SK-N-SH treated with all-trans-retinoic acid at 6 μM for 48 hours (cell line): ENCODE measurements at regions not wholly inside any gene's neighbourhood (a gene's known extent, or its start where the extent isn't known, plus 50 kb on each side); places are given as distances from the start of the nearest gene placed in this dataset.

ENCODE experiments used
- BACH2 ChIP-seq: fragments of 250-450 bp; sonication (Bioruptor Pico); IDR thresholded peaks from 2 replicates; pipeline ENCODE4 v1.9.0; 2021; ENCODE audit warnings: mild to moderate bottlenecking, borderline replicate concordance
- CSDC2 ChIP-seq: fragments of 250-450 bp; sonication (Bioruptor Pico); IDR thresholded peaks from 2 replicates; pipeline ENCODE4 v1.5.0; 2020; ENCODE audit warnings: mild to moderate bottlenecking, moderate library complexity
- GLIS3 ChIP-seq: fragments of 250-450 bp; sonication (Bioruptor Pico); IDR thresholded peaks from 2 replicates; pipeline ENCODE4 v1.5.0; 2020; ENCODE audit warnings: mild to moderate bottlenecking, moderate library complexity
- TOX ChIP-seq: fragments of 250-450 bp; sonication (Bioruptor Pico); IDR thresholded peaks from 2 replicates; pipeline ENCODE4 v1.8.0; 2021; ENCODE audit warnings: mild to moderate bottlenecking, moderate library complexity, borderline replicate concordance
- ZFP30 ChIP-seq: fragments of 450-650 bp; formaldehyde crosslinking; IDR thresholded peaks from 2 replicates; pipeline ENCODE4 v1.5.0; 2022; ENCODE audit warnings: mild to moderate bottlenecking, moderate library complexity
- ZNF8 ChIP-seq: fragments of 450-650 bp; formaldehyde crosslinking; IDR thresholded peaks from 2 replicates; pipeline ENCODE4 v1.5.0; 2020; ENCODE audit warnings: mild to moderate bottlenecking, moderate library complexity

- no peak for TF ChIP-seq ZFP30 (CRISPR knock-in tag)
- TF ChIP-seq GLIS3 (CRISPR knock-in tag): no peak
- no peak for TF ChIP-seq ZNF8 (CRISPR knock-in tag)
- TF ChIP-seq TOX (CRISPR knock-in tag): no peak
- no peak for TF ChIP-seq BACH2 (CRISPR knock-in tag)
- TF ChIP-seq CSDC2 (CRISPR knock-in tag): no peak
Observed at GRCh38 chr7:34371922-34372321, 286.1 kb upstream of the NPSR1 start.
